Stimulated activated CD4-positive, alpha-beta T cell treated with anti-CD3 and anti-CD28 coated beads, TNF-alpha, amount 100 ng/mL, for 1 hour (primary cell): ENCODE measurements at regions not wholly inside any gene's neighbourhood (a gene's known extent, or its start where the extent isn't known, plus 50 kb on each side); places are given as distances from the start of the nearest gene placed in this dataset.

ENCODE experiments used
- DNase-seq, 3 donors: peaks; one replicate each; pipeline ENCODE4 v3.0.0-alpha.2; 2020; ENCODE audit warnings: low read depth in 3 of 3, low spot score in 1 of 3

GRCh38 chr2:220151341-220151740 is 523.9 kb downstream of the SLC4A3 start:
- no peak for DNase-seq

GRCh38 chr2:220152281-220152935 is 525.0 kb downstream of the SLC4A3 start:
- DNase-seq, result no peak

GRCh38 chr2:220153118-220153517 is 525.7 kb downstream of the SLC4A3 start:
- no peak for DNase-seq

- no peak for DNase-seq
Observed at GRCh38 chr2:220154304-220154703, 526.9 kb downstream of the SLC4A3 start.

GRCh38 chr2:220157312-220157711 is 529.9 kb downstream of the SLC4A3 start:
- DNase-seq, result no peak

GRCh38 chr2:220159738-220160137 is 532.3 kb downstream of the SLC4A3 start:
- DNase-seq, result no peak

- DNase-seq, result no peak
Observed at GRCh38 chr2:220162320-220162719, 534.9 kb downstream of the SLC4A3 start.

- DNase-seq, result no peak
Observed at GRCh38 chr2:220163486-220163885, 536.1 kb downstream of the SLC4A3 start.

- no peak for DNase-seq
Observed at GRCh38 chr2:220165401-220165800, 538.0 kb downstream of the SLC4A3 start.

GRCh38 chr2:220166616-220167015 is 539.2 kb downstream of the SLC4A3 start:
- no peak for DNase-seq

- DNase-seq, result no peak
Observed at GRCh38 chr2:220167956-220168355, 540.5 kb downstream of the SLC4A3 start.

GRCh38 chr2:220168891-220169546 is 541.6 kb downstream of the SLC4A3 start:
- no peak for DNase-seq

- no peak for DNase-seq
Observed at GRCh38 chr2:220174826-220175225, 547.4 kb downstream of the SLC4A3 start.

- DNase-seq, result no peak
Observed at GRCh38 chr2:220175967-220176366, 548.5 kb downstream of the SLC4A3 start.

- DNase-seq, result no peak
Observed at GRCh38 chr2:220178991-220179695, 551.7 kb downstream of the SLC4A3 start.

- DNase-seq, result no peak
Observed at GRCh38 chr2:220181165-220181564, 553.7 kb downstream of the SLC4A3 start.

- no peak for DNase-seq
Observed at GRCh38 chr2:220182790-220183189, 555.4 kb downstream of the SLC4A3 start.

GRCh38 chr2:220185766-220186305 is 558.4 kb downstream of the SLC4A3 start:
- no peak for DNase-seq

- DNase-seq, result no peak
Observed at GRCh38 chr2:220188031-220188430, 560.6 kb downstream of the SLC4A3 start.

GRCh38 chr2:220191031-220191430 is 563.6 kb downstream of the SLC4A3 start:
- DNase-seq, result no peak

GRCh38 chr2:220191737-220192136 is 564.3 kb downstream of the SLC4A3 start:
- no peak for DNase-seq
